ENCODE measurements at regions not wholly inside any gene's neighbourhood (a gene's known extent, or its start where the extent isn't known, plus 50 kb on each side); places are given as distances from the start of the nearest gene placed in this dataset.

GRCh38 chr19:31880283-31880682, 465.1 kb upstream of the ZNF507 start:
- no peaks in the 10 kb centered on the region for H4K20me1 ChIP-seq (ENCODE audit: insufficient read depth, low read length)
- no peak for FAIRE-seq
- ATAC-seq = no peak
- intact Hi-C loops (cut with micrococcal nuclease; ENCODE audit: unreplicated experiment) (no loop called here), in situ Hi-C loops (cut with HindIII; ENCODE audit: extremely low pct_ligation_motif_present, low pct_unique_long_range_greater_than_20kb) (no loop called here)
- H3K79me2 ChIP-seq (ENCODE audit: insufficient read depth, low read length) = no peaks in the 10 kb centered on the region
- WGBS (ENCODE audit: low lambda C conversion rate) = 0% methylated on average over 2 of the region's 2 CpGs
- no peak overlapping the region for H3K4me2 ChIP-seq (ENCODE audit: low read depth, low read length)
- H2AFZ ChIP-seq (ENCODE audit: low read length) = no peak overlapping the region
- DNase-seq (ENCODE audit: low spot score) = no peak
- no peak overlapping the region for H3K4me3 ChIP-seq (replicated peaks in 1 of 3; ENCODE audit: insufficient read depth in 1 of 3, low read depth in 2 of 3, low read length in 3 of 3)
- no peaks in the 10 kb centered on the region for H3K4me1 ChIP-seq (ENCODE audit: insufficient read depth, low read length)
- H3K9me3 ChIP-seq (ENCODE audit: low read length) = peaks cover 96% of the 10 kb centered on the region
- H3K27me3 ChIP-seq (ENCODE audit: control insufficient read depth in 1 of 2, insufficient read depth in 2 of 2, low read length in 2 of 2) = no peaks in the 10 kb centered on the region
- POLR2A ChIA-PET = no interaction called here
- no peak overlapping the region for H3K27ac ChIP-seq (ENCODE audit: extremely low read length, insufficient read depth, low read length)
- H3K36me3 ChIP-seq (replicated peaks in 1 of 2; ENCODE audit: control insufficient read depth in 1 of 2, insufficient read depth in 2 of 2, low read length in 2 of 2) = no peaks in the 10 kb centered on the region
- no TSS peak for BruUV-seq (replicated peaks)
- H3K9ac ChIP-seq (ENCODE audit: insufficient read depth, low read depth, low read length) = no peak overlapping the region
- TF ChIP-seq SAP130 (CRISPR knock-in tag; IDR thresholded peaks at IDR 0.05; ENCODE audit: low read depth) (no peak), CEBPB (IDR thresholded peaks at IDR 0.05; ENCODE audit: borderline replicate concordance, low read depth, low read length) (peak; percentile 34; the same call in 1 of the 2 replicates)
- CTCF ChIA-PET (ENCODE audit: low intra/inter-chr PET ratio, low total read pairs) = no interaction called here

- no peak for FAIRE-seq
- CTCF ChIA-PET (ENCODE audit: low intra/inter-chr PET ratio, low total read pairs) = no interaction called here
- TF ChIP-seq ZNF234 (CRISPR knock-in tag; conservative IDR thresholded peaks at IDR 0.05) (no peak), ATF3 (CRISPR knock-in tag; IDR thresholded peaks at IDR 0.05) (no peak), ZNF496 (CRISPR knock-in tag; IDR thresholded peaks at IDR 0.05; ENCODE audit: insufficient replicate concordance) (no peak), ZSCAN30 (CRISPR knock-in tag; IDR thresholded peaks at IDR 0.05) (no peak), TRAFD1 (CRISPR knock-in tag; IDR thresholded peaks at IDR 0.05; ENCODE audit: borderline replicate concordance) (no peak), ZNF251 (CRISPR knock-in tag; IDR thresholded peaks at IDR 0.05) (no peak), FOXA1 (IDR thresholded peaks at IDR 0.05) (no peak), FOXA1 (CRISPR knock-in tag; IDR thresholded peaks at IDR 0.05) (no peak), ZNF430 (CRISPR knock-in tag; IDR thresholded peaks at IDR 0.05) (no peak), PHF5A (CRISPR knock-in tag; IDR thresholded peaks at IDR 0.05; ENCODE audit: low read depth, unreplicated experiment) (no peak), NCOR1 (IDR thresholded peaks at IDR 0.05; ENCODE audit: borderline replicate concordance, low read length) (no peak), ZNF317 (CRISPR knock-in tag; IDR thresholded peaks at IDR 0.05) (no peak), ZIK1 (CRISPR knock-in tag; IDR thresholded peaks at IDR 0.05; ENCODE audit: borderline replicate concordance, low read depth) (no peak), SMAD3 (CRISPR knock-in tag; IDR thresholded peaks at IDR 0.05) (no peak), ZBTB3 (CRISPR knock-in tag; IDR thresholded peaks at IDR 0.05; ENCODE audit: borderline replicate concordance, low read depth) (no peak)
Observed at GRCh38 chr19:31881988-31882387, 463.4 kb upstream of the ZNF507 start.

More at GRCh38 chr19:31881988-31882387, 463.4 kb upstream of the ZNF507 start:
- H2AFZ ChIP-seq (ENCODE audit: low read length) = no peak overlapping the region
- POLR2A ChIA-PET = no interaction called here
- H3K9me3 ChIP-seq (ENCODE audit: low read length) = peaks cover 100% of the 10 kb centered on the region
- DNase-seq (ENCODE audit: low spot score) (no peak), ATAC-seq (no peak)
- BruUV-seq (replicated peaks) = no TSS peak
- no peak overlapping the region for H3K27ac ChIP-seq (ENCODE audit: extremely low read length, insufficient read depth, low read length)
- intact Hi-C loops (cut with micrococcal nuclease; ENCODE audit: unreplicated experiment) = no loop called here
- H3K79me2 ChIP-seq (ENCODE audit: insufficient read depth, low read length) = no peaks in the 10 kb centered on the region
- H3K4me1 ChIP-seq (ENCODE audit: insufficient read depth, low read length) = no peaks in the 10 kb centered on the region
- no peaks in the 10 kb centered on the region for H3K27me3 ChIP-seq (ENCODE audit: control insufficient read depth in 1 of 2, insufficient read depth in 2 of 2, low read length in 2 of 2)
- no peaks in the 10 kb centered on the region for H4K20me1 ChIP-seq (ENCODE audit: insufficient read depth, low read length)
- no peak overlapping the region for H3K4me3 ChIP-seq (replicated peaks in 1 of 3; ENCODE audit: insufficient read depth in 1 of 3, low read depth in 2 of 3, low read length in 3 of 3)
- 36% methylated on average over 3 of the region's 7 CpGs for WGBS (ENCODE audit: low lambda C conversion rate)
- in situ Hi-C loops (cut with HindIII; ENCODE audit: extremely low pct_ligation_motif_present, low pct_unique_long_range_greater_than_20kb) = no loop called here
- H3K36me3 ChIP-seq (replicated peaks in 1 of 2; ENCODE audit: control insufficient read depth in 1 of 2, insufficient read depth in 2 of 2, low read length in 2 of 2) = no peaks in the 10 kb centered on the region
- H3K4me2 ChIP-seq (ENCODE audit: low read depth, low read length) = no peak overlapping the region
- no peak overlapping the region for H3K9ac ChIP-seq (ENCODE audit: insufficient read depth, low read depth, low read length)

Measured in HepG2 (cell line).